ENCODE measurements at regions not wholly inside any gene's neighbourhood (a gene's known extent, or its start where the extent isn't known, plus 50 kb on each side); places are given as distances from the start of the nearest gene placed in this dataset.

GRCh38 chr17:437545-437944 is 84.9 kb upstream of the RPH3AL start:
- TF ChIP-seq EP300 (IDR thresholded peaks at IDR 0.05; ENCODE audit: borderline replicate concordance in 1 of 2, low read depth in 2 of 2, low read length in 2 of 2) (no peak), EGR1 (IDR thresholded peaks at IDR 0.05; ENCODE audit: borderline replicate concordance, low read depth, low read length) (no peak), CTCF (IDR thresholded peaks at IDR 0.05; ENCODE audit: control extremely low read depth in 1 of 3, insufficient read depth in 1 of 3, low read depth in 1 of 3, low read length in 3 of 3) (no peak), JUN (IDR thresholded peaks at IDR 0.05; ENCODE audit: low read depth, low read length) (no peak), SIRT6 (IDR thresholded peaks at IDR 0.05; ENCODE audit: low read length) (no peak), SP1 (IDR thresholded peaks at IDR 0.05; ENCODE audit: low read depth, low read length) (no peak), POLR2A (IDR thresholded peaks at IDR 0.05; ENCODE audit: control extremely low read depth in 1 of 2, low read depth in 2 of 2, low read length in 2 of 2) (no peak), E2F6 (IDR thresholded peaks at IDR 0.05) (no peak), RBBP5 (IDR thresholded peaks at IDR 0.05; ENCODE audit: borderline replicate concordance, low read depth, low read length) (no peak), YY1 (IDR thresholded peaks at IDR 0.05; ENCODE audit: low read depth, low read length) (no peak), POLR2AphosphoS5 (IDR thresholded peaks at IDR 0.05; ENCODE audit: low read depth, low read length) (no peak), EZH2 (IDR thresholded peaks at IDR 0.05; ENCODE audit: low read depth, low read length, severe bottlenecking) (no peak)

All from H1 (cell line).